ENCODE measurements at regions not wholly inside any gene's neighbourhood (a gene's known extent, or its start where the extent isn't known, plus 50 kb on each side); places are given as distances from the start of the nearest gene placed in this dataset.
A peak's percentile ranks its signal among the peaks of the same experiment; 100 is the strongest.

DNA sequence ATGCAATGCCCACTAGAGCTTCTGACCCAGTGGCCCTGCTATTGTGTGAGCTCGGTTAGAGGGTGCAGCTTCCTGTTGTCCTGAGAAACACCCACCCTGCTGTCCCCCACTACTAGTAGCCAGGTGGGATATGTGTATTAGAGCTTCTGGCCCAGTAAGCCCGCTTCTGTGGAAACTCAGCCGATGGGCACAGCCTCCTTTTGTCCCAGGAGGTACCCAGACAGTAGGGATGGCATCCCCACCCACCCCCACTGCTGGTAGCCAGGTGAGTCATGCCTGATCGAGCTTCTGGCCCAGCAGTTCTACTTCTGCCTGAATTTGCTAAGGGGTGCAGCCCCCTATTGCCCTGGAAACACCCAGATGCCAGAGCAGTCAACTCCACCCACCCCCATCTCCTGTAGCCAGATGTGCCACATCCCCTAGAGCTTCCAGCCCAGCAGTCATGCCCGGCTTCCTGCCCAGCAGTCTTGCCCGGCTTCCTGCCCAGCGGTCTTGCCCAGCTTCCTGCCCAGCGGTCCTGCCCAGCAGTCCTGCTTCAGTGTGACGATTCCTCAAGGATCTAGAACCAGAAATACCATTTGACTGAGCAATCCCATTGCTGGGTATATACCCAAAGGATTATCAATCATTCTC is 162.7 kb upstream of the KLF8 start:
- H3K4me3 ChIP-seq (ENCODE audit: low read depth, low read length) = no peak overlapping the region
- DNase-seq (ENCODE audit: low read depth) = no peak
- TF ChIP-seq, protein P1, sequence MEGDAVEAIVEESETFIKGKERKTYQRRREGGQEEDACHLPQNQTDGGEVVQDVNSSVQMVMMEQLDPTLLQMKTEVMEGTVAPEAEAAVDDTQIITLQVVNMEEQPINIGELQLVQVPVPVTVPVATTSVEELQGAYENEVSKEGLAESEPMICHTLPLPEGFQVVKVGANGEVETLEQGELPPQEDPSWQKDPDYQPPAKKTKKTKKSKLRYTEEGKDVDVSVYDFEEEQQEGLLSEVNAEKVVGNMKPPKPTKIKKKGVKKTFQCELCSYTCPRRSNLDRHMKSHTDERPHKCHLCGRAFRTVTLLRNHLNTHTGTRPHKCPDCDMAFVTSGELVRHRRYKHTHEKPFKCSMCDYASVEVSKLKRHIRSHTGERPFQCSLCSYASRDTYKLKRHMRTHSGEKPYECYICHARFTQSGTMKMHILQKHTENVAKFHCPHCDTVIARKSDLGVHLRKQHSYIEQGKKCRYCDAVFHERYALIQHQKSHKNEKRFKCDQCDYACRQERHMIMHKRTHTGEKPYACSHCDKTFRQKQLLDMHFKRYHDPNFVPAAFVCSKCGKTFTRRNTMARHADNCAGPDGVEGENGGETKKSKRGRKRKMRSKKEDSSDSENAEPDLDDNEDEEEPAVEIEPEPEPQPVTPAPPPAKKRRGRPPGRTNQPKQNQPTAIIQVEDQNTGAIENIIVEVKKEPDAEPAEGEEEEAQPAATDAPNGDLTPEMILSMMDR (IDR thresholded peaks at IDR 0.05; ENCODE audit: control insufficient read depth, extremely low read depth, insufficient read depth) = no peak

DNA sequence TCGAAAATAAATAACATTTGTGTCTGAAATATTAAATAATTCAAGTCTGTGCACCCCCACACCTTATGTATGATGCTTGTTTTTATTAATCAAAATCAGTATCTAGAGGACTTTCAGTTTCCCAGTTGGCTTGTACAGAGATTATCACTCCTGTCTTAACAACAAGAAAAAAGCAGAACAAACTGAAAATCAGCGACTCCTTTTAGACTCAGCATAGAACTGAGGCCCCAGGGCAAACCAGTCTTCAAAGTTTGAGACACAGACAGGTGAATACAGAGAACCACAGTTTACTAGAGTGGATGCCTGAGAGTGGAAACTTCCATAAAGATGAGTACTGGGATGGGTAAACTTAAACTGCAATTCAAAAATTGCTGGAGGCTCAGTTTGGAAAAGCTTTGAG is 142.8 kb upstream of the KLF8 start:
- TF ChIP-seq, protein P1 (IDR thresholded peaks at IDR 0.05; ENCODE audit: control insufficient read depth, extremely low read depth, insufficient read depth) = no peak
- no peak for DNase-seq (ENCODE audit: low read depth)
- no peak overlapping the region for H3K4me3 ChIP-seq (ENCODE audit: low read depth, low read length)

DNA sequence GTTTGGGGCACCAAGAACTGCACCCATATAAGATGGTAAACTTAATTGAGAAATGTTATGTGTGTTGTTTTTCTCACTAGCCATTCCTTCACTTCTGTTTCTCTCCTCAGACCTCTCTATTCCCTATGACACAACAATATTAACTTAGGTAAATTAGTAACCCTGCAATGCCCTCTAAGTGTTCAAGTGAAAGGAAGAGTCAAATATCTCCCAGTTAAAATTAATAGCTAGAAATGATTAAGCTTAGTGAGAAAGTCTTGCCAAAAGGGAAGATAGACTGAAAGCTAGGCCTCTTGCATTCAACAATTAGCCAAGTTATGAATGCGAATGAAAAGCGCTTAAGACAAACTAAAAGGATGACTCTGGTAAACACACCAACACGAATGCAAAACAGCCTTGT is 132.9 kb upstream of the KLF8 start:
- H3K4me3 ChIP-seq (ENCODE audit: low read depth, low read length) = no peak overlapping the region
- no peak for DNase-seq (ENCODE audit: low read depth)
- TF ChIP-seq, protein P1 (IDR thresholded peaks at IDR 0.05; ENCODE audit: control insufficient read depth, extremely low read depth, insufficient read depth) = no peak

DNA sequence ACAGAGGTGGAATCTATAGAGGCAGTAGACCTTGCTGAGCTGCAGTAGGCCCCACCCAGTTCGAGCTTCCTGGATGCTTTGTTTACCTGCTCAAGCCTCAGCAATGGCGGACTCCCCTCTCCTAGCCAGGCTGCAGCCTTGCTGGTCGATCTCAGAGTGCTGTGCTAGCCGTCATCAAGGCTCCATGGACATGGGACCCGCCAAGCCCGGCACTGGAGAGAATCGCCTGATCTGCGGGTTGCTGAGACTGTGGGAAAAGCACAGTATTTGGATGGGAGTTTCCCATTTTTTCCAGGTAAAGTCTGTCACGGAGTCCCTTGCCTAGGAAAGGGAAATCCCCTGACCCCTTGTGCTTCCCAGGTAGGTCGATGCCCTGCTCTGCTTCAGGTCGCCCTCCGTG is 124.8 kb upstream of the KLF8 start:
- DNase-seq (ENCODE audit: low read depth) = peak; percentile 21
- H3K4me3 ChIP-seq (ENCODE audit: low read depth, low read length) = peak overlapping the region; percentile 59
- TF ChIP-seq, protein P1 (IDR thresholded peaks at IDR 0.05; ENCODE audit: control insufficient read depth, extremely low read depth, insufficient read depth) = no peak

DNA sequence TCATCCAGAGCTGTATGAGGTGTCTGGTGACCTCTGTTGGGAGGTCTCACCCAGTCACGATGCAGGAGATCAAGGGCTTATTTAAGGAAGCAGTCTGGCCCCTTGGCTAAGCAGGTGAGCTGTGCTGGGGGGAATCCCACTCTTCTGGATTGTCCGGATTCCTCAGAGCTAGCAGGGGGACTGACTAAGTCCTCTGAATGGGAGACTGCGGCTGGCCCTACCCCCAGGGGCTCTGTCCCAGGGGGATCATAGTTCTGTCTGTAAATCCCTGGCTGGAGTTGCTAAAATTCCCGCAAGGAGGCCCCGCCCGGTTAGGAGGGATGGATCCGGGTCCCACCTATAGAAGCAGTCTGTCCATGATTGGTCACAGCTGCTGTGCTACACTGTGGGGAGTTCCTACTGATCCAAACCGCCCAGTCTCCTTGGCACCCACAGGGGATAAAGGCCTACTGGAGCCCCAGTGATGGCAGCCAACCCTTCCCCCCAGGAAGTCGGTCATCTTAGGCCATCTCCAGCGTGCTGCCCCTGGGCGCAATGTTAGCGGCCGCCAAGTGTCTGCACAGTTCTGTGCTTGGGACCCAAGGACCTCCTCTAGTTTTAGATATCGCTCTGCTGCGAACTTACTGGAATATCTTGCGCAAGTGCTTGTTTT is 118.2 kb upstream of the KLF8 start:
- no peak overlapping the region for H3K4me3 ChIP-seq (ENCODE audit: low read depth, low read length)
- DNase-seq (ENCODE audit: low read depth) = no peak

DNA sequence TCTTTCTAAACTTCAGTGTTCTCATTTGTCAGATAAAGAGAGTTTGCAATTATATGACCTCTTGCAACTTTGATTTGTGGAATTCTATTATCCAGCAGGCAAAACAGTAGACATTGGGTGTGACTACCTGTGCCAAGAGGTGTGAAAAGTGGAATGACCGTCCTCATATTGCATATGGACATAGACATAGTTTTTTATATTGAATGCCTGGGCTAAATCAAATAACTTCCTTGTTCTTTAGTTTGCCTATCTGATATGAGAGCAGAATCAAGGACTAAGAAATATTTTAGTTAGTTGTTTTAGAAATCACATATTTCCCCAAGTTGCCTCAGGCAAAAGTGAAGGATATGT is 117.7 kb upstream of the KLF8 start:
- no peak for DNase-seq (ENCODE audit: low read depth)
- TF ChIP-seq, protein P1 (IDR thresholded peaks at IDR 0.05; ENCODE audit: control insufficient read depth, extremely low read depth, insufficient read depth) = no peak
- no peak overlapping the region for H3K4me3 ChIP-seq (ENCODE audit: low read depth, low read length)

More for the DNA sequence above, 118.2 kb upstream of the KLF8 start:
- TF ChIP-seq, protein P1 (IDR thresholded peaks at IDR 0.05; ENCODE audit: control insufficient read depth, extremely low read depth, insufficient read depth) = no peak

DNA sequence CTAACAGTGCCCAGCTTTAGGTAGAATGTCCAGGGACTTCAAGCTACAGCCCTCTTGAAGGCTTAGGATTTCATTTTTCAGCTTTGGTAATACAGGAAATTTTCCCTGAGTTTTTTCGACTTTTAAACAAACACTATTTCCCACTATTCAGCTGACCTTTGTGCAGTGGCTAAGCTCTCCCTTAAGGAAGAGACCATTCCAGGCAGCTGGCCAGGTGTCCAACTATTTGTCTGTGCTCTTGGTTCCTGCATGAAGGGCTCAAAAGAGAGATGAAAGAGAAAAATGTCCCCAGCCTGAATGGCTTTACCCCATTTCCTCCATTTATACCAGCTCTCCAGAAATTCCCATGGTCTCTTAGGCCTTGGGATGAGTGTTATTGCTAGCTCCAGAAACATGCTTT is 111.9 kb upstream of the KLF8 start:
- H3K4me3 ChIP-seq (ENCODE audit: low read depth, low read length) = no peak overlapping the region
- no peak for DNase-seq (ENCODE audit: low read depth)
- TF ChIP-seq, protein P1 (IDR thresholded peaks at IDR 0.05; ENCODE audit: control insufficient read depth, extremely low read depth, insufficient read depth) = no peak
